ENCODE measurements at regions not wholly inside any gene's neighbourhood (a gene's known extent, or its start where the extent isn't known, plus 50 kb on each side); places are given as distances from the start of the nearest gene placed in this dataset.

GRCh38 chr5:166293892-166294291 is 1997.6 kb upstream of the WWC1 start:
- DNase-seq: no peak

GRCh38 chr5:166302166-166302565 is 1989.3 kb upstream of the WWC1 start:
- no peak for DNase-seq

- no peak for DNase-seq
Observed at GRCh38 chr5:166317425-166317824, 1974.0 kb upstream of the WWC1 start.

GRCh38 chr5:166320920-166321480 is 1970.4 kb upstream of the WWC1 start:
- no peak for DNase-seq

- no peak for DNase-seq
Observed at GRCh38 chr5:166324372-166324771, 1967.1 kb upstream of the WWC1 start.

- no peak for DNase-seq
Observed at GRCh38 chr5:166329149-166329800, 1962.2 kb upstream of the WWC1 start.

GRCh38 chr5:166330036-166330435 is 1961.4 kb upstream of the WWC1 start:
- no peak for DNase-seq

GRCh38 chr5:166331521-166331920 is 1959.9 kb upstream of the WWC1 start:
- DNase-seq: no peak

- DNase-seq: no peak
Observed at GRCh38 chr5:166338801-166339200, 1952.6 kb upstream of the WWC1 start.

- no peak for DNase-seq
Observed at GRCh38 chr5:166340039-166340438, 1951.4 kb upstream of the WWC1 start.

GRCh38 chr5:166341740-166342337 is 1949.6 kb upstream of the WWC1 start:
- DNase-seq: no peak

- DNase-seq: no peak
Observed at GRCh38 chr5:166342402-166342801, 1949.0 kb upstream of the WWC1 start.

- DNase-seq: no peak
Observed at GRCh38 chr5:166346726-166347374, 1944.6 kb upstream of the WWC1 start.

GRCh38 chr5:166349046-166349445 is 1942.4 kb upstream of the WWC1 start:
- DNase-seq: no peak

GRCh38 chr5:166353580-166353979 is 1937.9 kb upstream of the WWC1 start:
- DNase-seq: no peak

- no peak for DNase-seq
Observed at GRCh38 chr5:166354332-166354731, 1937.1 kb upstream of the WWC1 start.

- no peak for DNase-seq
Observed at GRCh38 chr5:166356096-166356495, 1935.3 kb upstream of the WWC1 start.

- no peak for DNase-seq
Observed at GRCh38 chr5:166358127-166358830, 1933.2 kb upstream of the WWC1 start.

GRCh38 chr5:166363087-166363760 is 1928.2 kb upstream of the WWC1 start:
- no peak for DNase-seq

GRCh38 chr5:166365164-166365563 is 1926.3 kb upstream of the WWC1 start:
- no peak for DNase-seq

GRCh38 chr5:166367391-166367790 is 1924.1 kb upstream of the WWC1 start:
- no peak for DNase-seq

GRCh38 chr5:166369346-166369745 is 1922.1 kb upstream of the WWC1 start:
- no peak for DNase-seq

GRCh38 chr5:166369807-166370206 is 1921.6 kb upstream of the WWC1 start:
- no peak for DNase-seq
